ENCODE measurements at regions not wholly inside any gene's neighbourhood (a gene's known extent, or its start where the extent isn't known, plus 50 kb on each side); places are given as distances from the start of the nearest gene placed in this dataset.

DNA sequence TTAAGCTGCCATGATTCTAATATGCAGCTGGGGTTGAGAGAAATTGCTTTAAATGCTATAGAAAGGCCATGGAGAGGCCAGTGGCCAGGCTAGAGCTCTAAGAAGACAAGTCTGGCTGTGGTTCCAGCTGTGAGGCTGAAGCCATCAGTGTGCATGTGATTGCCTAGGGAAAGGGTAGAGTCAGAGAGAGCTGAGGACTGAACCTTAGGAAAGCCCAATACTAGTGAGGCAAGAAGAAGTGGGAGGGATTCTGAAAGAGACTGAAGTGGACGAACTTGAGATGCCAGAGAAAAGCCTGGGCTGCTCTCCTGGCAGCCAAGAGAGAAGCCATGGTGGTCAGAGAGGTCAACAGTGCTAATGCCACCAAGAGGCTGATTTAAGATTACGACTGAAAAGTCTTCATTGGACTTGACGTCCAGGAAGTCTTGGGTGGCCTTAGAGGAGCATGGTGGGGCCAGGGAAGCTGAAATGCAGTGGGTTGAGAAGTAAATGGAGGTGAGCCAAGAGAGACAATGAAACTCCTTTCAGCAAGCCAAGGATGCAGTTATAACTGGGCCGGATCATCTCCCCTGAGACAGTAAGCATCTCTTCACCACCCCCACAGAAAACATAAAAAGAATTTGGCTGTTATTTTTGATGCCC, 133.2 kb downstream of the TMEM174 start:
- TF ChIP-seq POLR2AphosphoS5 (IDR thresholded peaks at IDR 0.05; ENCODE audit: borderline replicate concordance, low read depth, low read length) (no peak), EZH2 (IDR thresholded peaks at IDR 0.05) (no peak)
